ENCODE measurements at regions not wholly inside any gene's neighbourhood (a gene's known extent, or its start where the extent isn't known, plus 50 kb on each side); places are given as distances from the start of the nearest gene placed in this dataset.

DNA sequence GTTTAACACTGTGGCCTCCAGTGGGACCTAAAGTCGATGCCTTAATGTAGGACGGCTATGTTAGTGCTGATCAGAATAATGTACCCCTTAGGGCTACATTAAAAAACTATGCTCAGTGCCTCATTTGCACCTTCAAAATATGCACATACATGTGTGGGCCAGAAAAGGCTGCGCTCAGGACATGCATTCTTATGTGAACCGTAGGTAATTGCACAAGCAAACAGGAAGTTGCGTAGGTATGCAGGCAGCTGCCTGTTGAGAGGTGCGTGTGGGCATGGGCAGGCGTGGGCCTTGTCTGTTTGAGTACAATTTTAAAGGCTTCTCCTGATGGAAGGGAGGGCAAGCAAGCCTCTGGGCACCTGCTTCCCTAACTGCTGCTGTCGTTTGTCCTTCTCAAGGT is 116.2 kb upstream of the JAG1 start:
- Histone ChIP-seq H3K36me3 (ENCODE audit: insufficient read depth, low read length) (no peaks in the 10 kb centered on the region), H3K4me3 (ENCODE audit: insufficient read depth, low read depth, low read length) (no peak overlapping the region), H2AFZ (ENCODE audit: low read depth, low read length) (no peak overlapping the region), H3K79me2 (ENCODE audit: insufficient read depth, low read length) (no peaks in the 10 kb centered on the region), H4K20me1 (ENCODE audit: insufficient read depth, low read length) (no peaks in the 10 kb centered on the region), H3K27me3 (ENCODE audit: insufficient read depth, low read length) (no peaks in the 10 kb centered on the region), H3K9me3 (ENCODE audit: insufficient read depth, low read depth, low read length) (no peaks in the 10 kb centered on the region), H3K4me1 (ENCODE audit: insufficient read depth, low read length) (no peaks in the 10 kb centered on the region), H3K4me2 (ENCODE audit: low read length) (no peak overlapping the region), H3K9ac (ENCODE audit: low read length) (no peak overlapping the region), H3K27ac (ENCODE audit: low read depth, low read length) (no peak overlapping the region)
- DNase-seq (ENCODE audit: low read depth) = no peak
- Mint-ChIP-seq H3K27me3 (ENCODE audit: low read depth, unreplicated experiment) (no peaks in the 10 kb centered on the region), H3K4me1 (ENCODE audit: low read depth, unreplicated experiment) (peaks cover 5% of the 10 kb centered on the region), H3K36me3 (ENCODE audit: low read depth, unreplicated experiment) (no peaks in the 10 kb centered on the region), H3K4me3 (ENCODE audit: unreplicated experiment) (no peak overlapping the region), H3K9me3 (ENCODE audit: unreplicated experiment) (peaks cover 6% of the 10 kb centered on the region), H3K27ac (ENCODE audit: unreplicated experiment) (no peak overlapping the region)
- no peak for TF ChIP-seq EZH2 (IDR thresholded peaks at IDR 0.05; ENCODE audit: insufficient read depth, low read length)
- TF ChIP-seq, protein P1, sequence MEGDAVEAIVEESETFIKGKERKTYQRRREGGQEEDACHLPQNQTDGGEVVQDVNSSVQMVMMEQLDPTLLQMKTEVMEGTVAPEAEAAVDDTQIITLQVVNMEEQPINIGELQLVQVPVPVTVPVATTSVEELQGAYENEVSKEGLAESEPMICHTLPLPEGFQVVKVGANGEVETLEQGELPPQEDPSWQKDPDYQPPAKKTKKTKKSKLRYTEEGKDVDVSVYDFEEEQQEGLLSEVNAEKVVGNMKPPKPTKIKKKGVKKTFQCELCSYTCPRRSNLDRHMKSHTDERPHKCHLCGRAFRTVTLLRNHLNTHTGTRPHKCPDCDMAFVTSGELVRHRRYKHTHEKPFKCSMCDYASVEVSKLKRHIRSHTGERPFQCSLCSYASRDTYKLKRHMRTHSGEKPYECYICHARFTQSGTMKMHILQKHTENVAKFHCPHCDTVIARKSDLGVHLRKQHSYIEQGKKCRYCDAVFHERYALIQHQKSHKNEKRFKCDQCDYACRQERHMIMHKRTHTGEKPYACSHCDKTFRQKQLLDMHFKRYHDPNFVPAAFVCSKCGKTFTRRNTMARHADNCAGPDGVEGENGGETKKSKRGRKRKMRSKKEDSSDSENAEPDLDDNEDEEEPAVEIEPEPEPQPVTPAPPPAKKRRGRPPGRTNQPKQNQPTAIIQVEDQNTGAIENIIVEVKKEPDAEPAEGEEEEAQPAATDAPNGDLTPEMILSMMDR (IDR thresholded peaks at IDR 0.05; ENCODE audit: insufficient read depth, low read depth, low read length) = no peak
- FAIRE-seq = no peak

- no peaks in the 10 kb centered on the region for H3K4me1 ChIP-seq (ENCODE audit: insufficient read depth, low read length)
- no peaks in the 10 kb centered on the region for H3K9me3 ChIP-seq (ENCODE audit: insufficient read depth, low read depth, low read length)
- Mint-ChIP-seq H3K36me3 (ENCODE audit: low read depth, unreplicated experiment) (no peaks in the 10 kb centered on the region), H3K4me1 (ENCODE audit: low read depth, unreplicated experiment) (peaks cover 5% of the 10 kb centered on the region), H3K27me3 (ENCODE audit: low read depth, unreplicated experiment) (peaks cover 7% of the 10 kb centered on the region), H3K4me3 (ENCODE audit: unreplicated experiment) (no peak overlapping the region), H3K27ac (ENCODE audit: unreplicated experiment) (peak overlapping the region; percentile 37), H3K9me3 (ENCODE audit: unreplicated experiment) (peaks cover 7% of the 10 kb centered on the region)
- H4K20me1 ChIP-seq (ENCODE audit: insufficient read depth, low read length) = no peaks in the 10 kb centered on the region
- H3K9ac ChIP-seq (ENCODE audit: low read length) = no peak overlapping the region
- no peaks in the 10 kb centered on the region for H3K36me3 ChIP-seq (ENCODE audit: insufficient read depth, low read length)
- H3K4me3 ChIP-seq (ENCODE audit: insufficient read depth, low read depth, low read length) = no peak overlapping the region
- no peak for TF ChIP-seq EZH2 (IDR thresholded peaks at IDR 0.05; ENCODE audit: insufficient read depth, low read length)
- TF ChIP-seq, protein P1 (IDR thresholded peaks at IDR 0.05; ENCODE audit: insufficient read depth, low read depth, low read length) = no peak
- FAIRE-seq (no peak), DNase-seq (ENCODE audit: low read depth) (no peak)
- peak overlapping the region; percentile 1 for H3K4me2 ChIP-seq (ENCODE audit: low read length)
- no peak overlapping the region for H3K27ac ChIP-seq (ENCODE audit: low read depth, low read length)
- H3K27me3 ChIP-seq (ENCODE audit: insufficient read depth, low read length) = no peaks in the 10 kb centered on the region
- H2AFZ ChIP-seq (ENCODE audit: low read depth, low read length) = no peak overlapping the region
- H3K79me2 ChIP-seq (ENCODE audit: insufficient read depth, low read length) = no peaks in the 10 kb centered on the region
Observed at GRCh38 chr20:10792291-10792690, 118.5 kb upstream of the JAG1 start.

- TF ChIP-seq EZH2 (IDR thresholded peaks at IDR 0.05; ENCODE audit: insufficient read depth, low read length) = no peak
- TF ChIP-seq, protein P1 (IDR thresholded peaks at IDR 0.05; ENCODE audit: insufficient read depth, low read depth, low read length) = no peak
- no peak overlapping the region for H3K4me3 Mint-ChIP-seq (ENCODE audit: unreplicated experiment)
- DNase-seq (ENCODE audit: low read depth) = no peak
- H3K9me3 Mint-ChIP-seq (ENCODE audit: unreplicated experiment) = peaks cover 7% of the 10 kb centered on the region
- peaks cover 7% of the 10 kb centered on the region for H3K27me3 Mint-ChIP-seq (ENCODE audit: low read depth, unreplicated experiment)
- Histone ChIP-seq H3K9me3 (ENCODE audit: insufficient read depth, low read depth, low read length) (no peaks in the 10 kb centered on the region), H3K79me2 (ENCODE audit: insufficient read depth, low read length) (no peaks in the 10 kb centered on the region), H4K20me1 (ENCODE audit: insufficient read depth, low read length) (no peaks in the 10 kb centered on the region), H3K9ac (ENCODE audit: low read length) (no peak overlapping the region), H3K4me1 (ENCODE audit: insufficient read depth, low read length) (no peaks in the 10 kb centered on the region), H3K27ac (ENCODE audit: low read depth, low read length) (no peak overlapping the region), H3K4me3 (ENCODE audit: insufficient read depth, low read depth, low read length) (no peak overlapping the region), H2AFZ (ENCODE audit: low read depth, low read length) (peak overlapping the region; percentile 24), H3K4me2 (ENCODE audit: low read length) (no peak overlapping the region), H3K36me3 (ENCODE audit: insufficient read depth, low read length) (no peaks in the 10 kb centered on the region), H3K27me3 (ENCODE audit: insufficient read depth, low read length) (no peaks in the 10 kb centered on the region)
- peaks cover 10% of the 10 kb centered on the region for H3K4me1 Mint-ChIP-seq (ENCODE audit: low read depth, unreplicated experiment)
- H3K36me3 Mint-ChIP-seq (ENCODE audit: low read depth, unreplicated experiment) = no peaks in the 10 kb centered on the region
- no peak overlapping the region for H3K27ac Mint-ChIP-seq (ENCODE audit: unreplicated experiment)
- no peak for FAIRE-seq
Observed at GRCh38 chr20:10793766-10794165, 120.0 kb upstream of the JAG1 start.
